ENCODE measurements at regions not wholly inside any gene's neighbourhood (a gene's known extent, or its start where the extent isn't known, plus 50 kb on each side); places are given as distances from the start of the nearest gene placed in this dataset.

DNA sequence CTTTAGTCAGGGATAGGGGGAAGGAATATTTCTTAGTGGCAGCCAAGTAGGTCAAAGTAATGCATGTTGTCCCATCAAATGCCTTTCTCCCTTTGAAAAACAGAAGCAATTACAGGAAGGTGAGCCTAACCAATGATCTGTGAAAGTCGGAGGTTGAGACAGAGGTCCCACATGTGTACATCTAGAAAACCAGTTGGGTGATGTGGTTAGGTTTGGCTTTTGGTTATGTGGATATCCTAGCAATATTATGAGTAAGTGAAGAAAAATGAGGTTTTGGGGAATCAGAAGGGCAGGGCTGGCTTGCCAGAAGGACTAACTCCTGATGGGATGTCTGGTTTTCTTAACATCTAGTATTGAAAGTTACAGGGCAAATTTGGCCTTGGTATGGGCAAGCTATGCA lies 63.4 kb upstream of the PALM2AKAP2 start:
- BruUV-seq (replicated peaks) = no TSS peak
- DNase-seq (ENCODE audit: low spot score) = no peak
- no peaks in the 10 kb centered on the region for H3K9me3 ChIP-seq (ENCODE audit: low read depth, low read length, poor library complexity, severe bottlenecking)
- no peak overlapping the region for H3K27ac ChIP-seq (ENCODE audit: low read depth, low read length, poor library complexity, severe bottlenecking)
- no peaks in the 10 kb centered on the region for H3K27me3 ChIP-seq (replicated peaks; ENCODE audit: insufficient read depth, low read depth, low read length, poor library complexity)
- H3K36me3 ChIP-seq (ENCODE audit: insufficient read depth, low read length, poor library complexity, severe bottlenecking) = no peaks in the 10 kb centered on the region
- ChIA-PET CTCF (no interaction called here), POLR2A (ENCODE audit: low non-redundant PET) (no interaction called here)
- intact Hi-C loops (cut with micrococcal nuclease; ENCODE audit: unreplicated experiment) = no loop called here
- TF ChIP-seq EZH2 (IDR thresholded peaks at IDR 0.05; ENCODE audit: borderline replicate concordance, low read depth, low read length, poor library complexity, severe bottlenecking) = no peak
- TF ChIP-seq, protein P1, sequence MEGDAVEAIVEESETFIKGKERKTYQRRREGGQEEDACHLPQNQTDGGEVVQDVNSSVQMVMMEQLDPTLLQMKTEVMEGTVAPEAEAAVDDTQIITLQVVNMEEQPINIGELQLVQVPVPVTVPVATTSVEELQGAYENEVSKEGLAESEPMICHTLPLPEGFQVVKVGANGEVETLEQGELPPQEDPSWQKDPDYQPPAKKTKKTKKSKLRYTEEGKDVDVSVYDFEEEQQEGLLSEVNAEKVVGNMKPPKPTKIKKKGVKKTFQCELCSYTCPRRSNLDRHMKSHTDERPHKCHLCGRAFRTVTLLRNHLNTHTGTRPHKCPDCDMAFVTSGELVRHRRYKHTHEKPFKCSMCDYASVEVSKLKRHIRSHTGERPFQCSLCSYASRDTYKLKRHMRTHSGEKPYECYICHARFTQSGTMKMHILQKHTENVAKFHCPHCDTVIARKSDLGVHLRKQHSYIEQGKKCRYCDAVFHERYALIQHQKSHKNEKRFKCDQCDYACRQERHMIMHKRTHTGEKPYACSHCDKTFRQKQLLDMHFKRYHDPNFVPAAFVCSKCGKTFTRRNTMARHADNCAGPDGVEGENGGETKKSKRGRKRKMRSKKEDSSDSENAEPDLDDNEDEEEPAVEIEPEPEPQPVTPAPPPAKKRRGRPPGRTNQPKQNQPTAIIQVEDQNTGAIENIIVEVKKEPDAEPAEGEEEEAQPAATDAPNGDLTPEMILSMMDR (conservative IDR thresholded peaks at IDR 0.05; ENCODE audit: low read depth, low read length) = no peak
- no peaks in the 10 kb centered on the region for H3K4me1 ChIP-seq (ENCODE audit: insufficient read depth, low read length, poor library complexity, severe bottlenecking)
- H3K4me3 ChIP-seq (ENCODE audit: low read depth, low read length, poor library complexity, severe bottlenecking) = no peak overlapping the region

DNA sequence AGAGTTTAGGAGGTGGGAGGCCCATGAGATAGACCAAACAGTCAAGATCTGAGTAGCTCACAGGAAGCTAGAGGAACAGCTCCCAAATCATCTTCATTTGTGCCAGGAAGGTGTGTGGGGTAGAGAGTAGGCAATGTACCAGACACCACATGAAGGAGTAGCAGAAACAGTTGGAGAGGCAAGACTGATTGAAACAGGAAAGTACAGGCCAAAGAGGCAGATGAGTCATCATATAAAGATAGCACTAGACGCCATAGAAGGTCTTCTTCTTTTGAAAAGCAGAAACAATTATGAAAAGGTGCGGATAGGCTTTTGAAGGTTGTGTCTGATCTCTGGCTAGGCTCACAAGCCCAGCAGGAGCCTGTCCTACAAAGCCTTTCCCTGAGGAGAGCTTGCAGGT lies 62.7 kb upstream of the PALM2AKAP2 start:
- CTCF ChIA-PET = no interaction called here
- DNase-seq (ENCODE audit: low spot score) = no peak
- intact Hi-C loops (cut with micrococcal nuclease; ENCODE audit: unreplicated experiment) = no loop called here

DNA sequence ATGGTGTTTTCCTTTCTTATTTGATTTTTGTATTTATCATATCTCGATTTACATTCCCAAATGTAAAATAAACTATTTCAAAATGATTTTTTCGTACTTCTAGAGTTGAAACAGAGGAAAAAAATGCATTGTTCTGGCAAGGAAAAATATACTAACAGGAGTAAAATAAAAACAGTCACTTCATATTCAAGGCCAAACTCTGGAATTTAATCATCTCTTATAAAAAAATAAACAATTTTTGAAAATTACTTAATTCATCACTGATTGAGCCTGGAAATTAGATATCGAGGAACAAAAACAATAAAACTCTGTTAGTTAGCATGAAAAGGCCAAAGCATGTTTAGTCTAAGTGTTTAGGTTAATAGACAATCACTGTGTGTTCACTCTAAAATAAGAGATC lies 61.1 kb upstream of the PALM2AKAP2 start:
- Histone ChIP-seq H3K9me3 (ENCODE audit: low read depth, low read length, poor library complexity, severe bottlenecking) (no peaks in the 10 kb centered on the region), H3K36me3 (ENCODE audit: insufficient read depth, low read length, poor library complexity, severe bottlenecking) (no peaks in the 10 kb centered on the region), H3K4me3 (ENCODE audit: low read depth, low read length, poor library complexity, severe bottlenecking) (no peak overlapping the region), H3K27ac (ENCODE audit: low read depth, low read length, poor library complexity, severe bottlenecking) (no peak overlapping the region), H3K27me3 (replicated peaks; ENCODE audit: insufficient read depth, low read depth, low read length, poor library complexity) (no peaks in the 10 kb centered on the region), H3K4me1 (ENCODE audit: insufficient read depth, low read length, poor library complexity, severe bottlenecking) (no peaks in the 10 kb centered on the region)
- ChIA-PET CTCF (no interaction called here), POLR2A (ENCODE audit: low non-redundant PET) (no interaction called here)
- DNase-seq (ENCODE audit: low spot score) = no peak
- no TSS peak for BruUV-seq (replicated peaks)
- intact Hi-C loops (cut with micrococcal nuclease; ENCODE audit: unreplicated experiment) = no loop called here
- TF ChIP-seq, protein P1 (conservative IDR thresholded peaks at IDR 0.05; ENCODE audit: low read depth, low read length) = no peak
- TF ChIP-seq EZH2 (IDR thresholded peaks at IDR 0.05; ENCODE audit: borderline replicate concordance, low read depth, low read length, poor library complexity, severe bottlenecking) = no peak

More for the DNA sequence above, 62.7 kb upstream of the PALM2AKAP2 start:
- Histone ChIP-seq H3K36me3 (ENCODE audit: insufficient read depth, low read length, poor library complexity, severe bottlenecking) (no peaks in the 10 kb centered on the region), H3K27ac (ENCODE audit: low read depth, low read length, poor library complexity, severe bottlenecking) (no peak overlapping the region), H3K4me1 (ENCODE audit: insufficient read depth, low read length, poor library complexity, severe bottlenecking) (no peaks in the 10 kb centered on the region), H3K27me3 (replicated peaks; ENCODE audit: insufficient read depth, low read depth, low read length, poor library complexity) (no peaks in the 10 kb centered on the region), H3K4me3 (ENCODE audit: low read depth, low read length, poor library complexity, severe bottlenecking) (no peak overlapping the region), H3K9me3 (ENCODE audit: low read depth, low read length, poor library complexity, severe bottlenecking) (no peaks in the 10 kb centered on the region)
- BruUV-seq (replicated peaks) = no TSS peak
- POLR2A ChIA-PET (ENCODE audit: low non-redundant PET) = no interaction called here
- TF ChIP-seq, protein P1 (conservative IDR thresholded peaks at IDR 0.05; ENCODE audit: low read depth, low read length) = no peak
- no peak for TF ChIP-seq EZH2 (IDR thresholded peaks at IDR 0.05; ENCODE audit: borderline replicate concordance, low read depth, low read length, poor library complexity, severe bottlenecking)
